GM12878 (cell line): ENCODE measurements at regions not wholly inside any gene's neighbourhood (a gene's known extent, or its start where the extent isn't known, plus 50 kb on each side); places are given as distances from the start of the nearest gene placed in this dataset.

Experiments used
- ATAC-seq: fragments of 200-7000 bp; cut with Tn5 transposase; 3 replicates; pipeline ENCODE4 v1.9.1; 2020; ENCODE audit warnings: mild to moderate bottlenecking, moderate library complexity
- BruUV-seq: library from RNA; stranded (reverse); fragments of 400-500 nt; replicated peaks from 2 replicates; lab custom pipeline; 2021; lab: Mats Ljungman, UMichigan
- CTCF ChIA-PET: fragments of 300-600 bp; sonication (Branson Sonifier 250); formaldehyde crosslinking; extraction: SDS; loops from one replicate; lab custom pipeline; 2021; ENCODE audit warnings: inconsistent platforms; lab: Yijun Ruan, JAX
- POLR2A ChIA-PET: fragments of 350-600 bp; formaldehyde crosslinking; extraction: SDS; loops from one replicate; lab custom pipeline; 2021; ENCODE audit warnings: inconsistent platforms; lab: Charles Lee
- RAD21 ChIA-PET: fragments of 300-600 bp; sonication (Branson Sonifier 250); formaldehyde crosslinking; loops from one replicate; lab custom pipeline; 2023; ENCODE audit warnings: antibody characterized with exemption; ENCODE audit not compliant: unreplicated experiment; lab: Charles Lee
- SMC1A ChIA-PET: fragments of 300-600 bp; sonication (Branson Sonifier 250); formaldehyde crosslinking; loops from one replicate; lab custom pipeline; 2023; ENCODE audit not compliant: unreplicated experiment, uncharacterized antibody; lab: Charles Lee
- DNase-seq: peaks from one replicate; pipeline ENCODE4 v3.0.0-alpha.2; 2011; ENCODE audit warnings: low read depth, low spot score
- FAIRE-seq: peaks from 3 replicates; lab custom pipeline; 2011; peaks lifted over from hg19 to GRCh38; lab: Jason Lieb, UNC
- H2AFZ ChIP-seq: 2 replicates; pipeline ENCODE4 v1.6.0; 2011; ENCODE audit warnings: low read depth, low read length, control low read depth; ENCODE audit not compliant: control insufficient read depth
- H3K27ac ChIP-seq: 2 replicates; pipeline ENCODE4 v1.5.1; 2011; ENCODE audit warnings: control low read depth; ENCODE audit not compliant: control insufficient read depth, insufficient read depth
- H3K27me3 ChIP-seq, 2 experiments: replicated peaks in 1 of 2; 2 replicates each; pipeline versions ENCODE4 v1.6.0 to v1.6.1; 2011; ENCODE audit warnings: low read length in 1 of 2; ENCODE audit not compliant: control insufficient read depth in 2 of 2, insufficient read depth in 2 of 2
- H3K36me3 ChIP-seq, 2 experiments: 2 replicates each; pipeline ENCODE4 v1.5.1; 2011; ENCODE audit warnings: low read length in 1 of 2; ENCODE audit not compliant: control insufficient read depth in 2 of 2, insufficient read depth in 2 of 2
- H3K4me1 ChIP-seq: 2 replicates; pipeline ENCODE4 v1.6.1; 2011; ENCODE audit warnings: mild to moderate bottlenecking, low read length, moderate library complexity, mixed read lengths; ENCODE audit not compliant: control insufficient read depth, insufficient read depth
- H3K4me2 ChIP-seq: 2 replicates; pipeline ENCODE4 v1.6.0; 2011; ENCODE audit warnings: control low read depth; ENCODE audit not compliant: control insufficient read depth, insufficient read depth
- H3K4me3 ChIP-seq: fragments of 200-600 bp; sonication (generic); 2 replicates; pipeline ENCODE4 v1.5.1; 2016
- H3K79me2 ChIP-seq: 2 replicates; pipeline ENCODE4 v1.6.0; 2011; ENCODE audit warnings: low read length; ENCODE audit not compliant: control insufficient read depth, insufficient read depth
- H3K9ac ChIP-seq: 2 replicates; pipeline ENCODE4 v1.8.0; 2011; ENCODE audit warnings: low read length, control low read depth, mixed read lengths; ENCODE audit not compliant: control insufficient read depth, insufficient read depth
- H3K9me3 ChIP-seq: replicated peaks from 3 replicates; pipeline ENCODE4 v1.5.1; 2011; ENCODE audit warnings: mild to moderate bottlenecking, low read length; ENCODE audit not compliant: control insufficient read depth, insufficient read depth
- H4K20me1 ChIP-seq: 2 replicates; pipeline ENCODE4 v1.6.0; 2011; ENCODE audit not compliant: control insufficient read depth, insufficient read depth
- BHLHE40 ChIP-seq, 2 experiments: fragments of 450-650 bp in 1 of 2; IDR thresholded peaks; 2 replicates each; pipeline ENCODE4 v1.6.1; 2011 to 2017; ENCODE audit warnings: low read depth in 2 of 2, borderline replicate concordance in 1 of 2, improper control_type of control experiment in 1 of 2, low read length in 1 of 2, mild to moderate bottlenecking in 1 of 2
- CEBPB ChIP-seq, 2 experiments: fragments of 150-350 bp in 1 of 2; IDR thresholded peaks; 2 replicates each; pipeline ENCODE4 v1.6.1; 2012 to 2014; ENCODE audit warnings: low read depth in 2 of 2, low read length in 2 of 2, borderline replicate concordance in 1 of 2, inconsistent platforms in 1 of 2
- CEBPZ ChIP-seq: fragments of 150-350 bp; IDR thresholded peaks from 2 replicates; pipeline ENCODE4 v1.6.1; 2016; ENCODE audit warnings: low read depth, low read length
- CREM ChIP-seq: IDR thresholded peaks from 2 replicates; pipeline ENCODE4 v1.6.1; 2014; ENCODE audit warnings: antibody characterized with exemption, low read depth
- FOXK2 ChIP-seq: fragments of 450-650 bp; IDR thresholded peaks from 2 replicates; pipeline ENCODE4 v1.6.1; 2017; ENCODE audit warnings: mild to moderate bottlenecking, moderate library complexity
- MYB ChIP-seq: fragments of 150-350 bp; IDR thresholded peaks from 2 replicates; pipeline ENCODE4 v1.6.1; 2014; ENCODE audit warnings: mild to moderate bottlenecking, low read depth, low read length, borderline replicate concordance
- PAX8 ChIP-seq: fragments of 450-650 bp; IDR thresholded peaks from 2 replicates; pipeline ENCODE4 v1.6.1; 2017; ENCODE audit warnings: mild to moderate bottlenecking, moderate library complexity
- PML ChIP-seq: IDR thresholded peaks from 2 replicates; pipeline ENCODE4 v1.6.1; 2012; ENCODE audit warnings: low read length, inconsistent platforms
- RAD21 ChIP-seq: IDR thresholded peaks from 2 replicates; pipeline ENCODE4 v1.6.1; 2011; ENCODE audit warnings: mild to moderate bottlenecking, low read depth, low read length, moderate library complexity; ENCODE audit not compliant: insufficient read depth
- SIN3A ChIP-seq: IDR thresholded peaks from 2 replicates; pipeline ENCODE4 v1.6.1; 2012; ENCODE audit warnings: low read depth, low read length, improper control_type of control experiment
- SIX5 ChIP-seq: IDR thresholded peaks from 2 replicates; pipeline ENCODE4 v1.6.1; 2011; ENCODE audit warnings: mild to moderate bottlenecking, low read depth, low read length, moderate library complexity; ENCODE audit not compliant: severe bottlenecking
- SMC3 ChIP-seq: IDR thresholded peaks from 2 replicates; pipeline ENCODE4 v1.6.1; 2011; ENCODE audit warnings: low read length, improper control_type of control experiment, borderline replicate concordance
- STAT1 ChIP-seq: fragments of 450-650 bp; conservative IDR thresholded peaks from 2 replicates; pipeline ENCODE4 v1.6.1; 2014; ENCODE audit warnings: antibody characterized with exemption, mild to moderate bottlenecking
- SUPT20H ChIP-seq: IDR thresholded peaks from 2 replicates; pipeline ENCODE4 v1.6.1; 2011; ENCODE audit warnings: low read depth, mild to moderate bottlenecking, low read length, moderate library complexity, borderline replicate concordance; ENCODE audit not compliant: control insufficient read depth
- ZNF622 ChIP-seq: fragments of 450-650 bp; IDR thresholded peaks from 2 replicates; pipeline ENCODE4 v1.6.1; 2017; ENCODE audit warnings: mild to moderate bottlenecking, inconsistent platforms
- ZZZ3 ChIP-seq: IDR thresholded peaks from 2 replicates; pipeline ENCODE4 v1.6.1; 2011; ENCODE audit warnings: low read depth; ENCODE audit not compliant: control insufficient read depth, insufficient read length
- in situ Hi-C: fragments of 300-500 bp; cut with MboI; formaldehyde crosslinking; loops from 9 replicates; pipeline ENCODE4 v1.14.3; 2018; ENCODE audit warnings: mixed read lengths
- intact Hi-C: fragments of 100-400 bp; cut with micrococcal nuclease; formaldehyde crosslinking; loops from one replicate; pipeline ENCODE4 v1.14.2; 2022; ENCODE audit not compliant: unreplicated experiment
- TF ChIP-seq, protein P1 (sequence below): fragments of 450-650 bp; IDR thresholded peaks from 2 replicates; pipeline ENCODE4 v1.6.1; 2017; ENCODE audit warnings: mild to moderate bottlenecking
- TF ChIP-seq, protein P2 (sequence below): fragments of 450-650 bp; IDR thresholded peaks from 2 replicates; pipeline ENCODE4 v1.6.1; 2014; ENCODE audit warnings: mild to moderate bottlenecking

GRCh38 chr9:85172001-85172978, 502.8 kb downstream of the NTRK2 start (continued):
- TF ChIP-seq RAD21 = no peak
- TF ChIP-seq SIN3A = no peak
- TF ChIP-seq ZNF622 = no peak
- TF ChIP-seq CEBPB (IDR thresholded peaks at IDR 0.05; ENCODE audit: borderline replicate concordance in 1 of 2, low read depth in 2 of 2, low read length in 2 of 2) = no peak
- no peak for TF ChIP-seq SUPT20H
- no peak for TF ChIP-seq FOXK2
- TF ChIP-seq, protein P1, sequence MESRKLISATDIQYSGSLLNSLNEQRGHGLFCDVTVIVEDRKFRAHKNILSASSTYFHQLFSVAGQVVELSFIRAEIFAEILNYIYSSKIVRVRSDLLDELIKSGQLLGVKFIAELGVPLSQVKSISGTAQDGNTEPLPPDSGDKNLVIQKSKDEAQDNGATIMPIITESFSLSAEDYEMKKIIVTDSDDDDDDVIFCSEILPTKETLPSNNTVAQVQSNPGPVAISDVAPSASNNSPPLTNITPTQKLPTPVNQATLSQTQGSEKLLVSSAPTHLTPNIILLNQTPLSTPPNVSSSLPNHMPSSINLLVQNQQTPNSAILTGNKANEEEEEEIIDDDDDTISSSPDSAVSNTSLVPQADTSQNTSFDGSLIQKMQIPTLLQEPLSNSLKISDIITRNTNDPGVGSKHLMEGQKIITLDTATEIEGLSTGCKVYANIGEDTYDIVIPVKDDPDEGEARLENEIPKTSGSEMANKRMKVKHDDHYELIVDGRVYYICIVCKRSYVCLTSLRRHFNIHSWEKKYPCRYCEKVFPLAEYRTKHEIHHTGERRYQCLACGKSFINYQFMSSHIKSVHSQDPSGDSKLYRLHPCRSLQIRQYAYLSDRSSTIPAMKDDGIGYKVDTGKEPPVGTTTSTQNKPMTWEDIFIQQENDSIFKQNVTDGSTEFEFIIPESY = no peak
- TF ChIP-seq PAX8 = no peak
- no peak for TF ChIP-seq CREM
- no peak for TF ChIP-seq PML
- no peak for TF ChIP-seq STAT1
- TF ChIP-seq, all 136 proteins: peak for 13

GRCh38 chr9:85171163-85171562, 501.6 kb downstream of the NTRK2 start:
- ATAC-seq = no peak
- ChIA-PET SMC1A (no interaction called here), CTCF (interaction anchor here (0.7 kb wide), 1 partner anchor 29 kb away, joined by 3 read pairs; no protein-coding TSS in a partner anchor), POLR2A (no interaction called here), RAD21 (no interaction called here)
- Histone ChIP-seq H4K20me1 (no peaks in the 10 kb centered on the region), H3K9me3 (no peaks in the 10 kb centered on the region; the same call in 2 of the 3 replicates), H3K27ac (no peak overlapping the region), H3K36me3 (no peaks in the 10 kb centered on the region), H3K9ac (no peak overlapping the region), H3K4me3 (no peak overlapping the region), H3K4me1 (no peaks in the 10 kb centered on the region), H2AFZ (no peak overlapping the region), H3K4me2 (no peak overlapping the region), H3K27me3 (no peaks in the 10 kb centered on the region), H3K79me2 (no peaks in the 10 kb centered on the region)
- BruUV-seq = no TSS peak
- no peak for DNase-seq
- in situ Hi-C loops = no loop called here
- no peak for FAIRE-seq
- intact Hi-C loops = no loop called here
- TF ChIP-seq SMC3 = no peak
- no peak for TF ChIP-seq CEBPZ
- TF ChIP-seq MYB = no peak
- TF ChIP-seq, protein P2, sequence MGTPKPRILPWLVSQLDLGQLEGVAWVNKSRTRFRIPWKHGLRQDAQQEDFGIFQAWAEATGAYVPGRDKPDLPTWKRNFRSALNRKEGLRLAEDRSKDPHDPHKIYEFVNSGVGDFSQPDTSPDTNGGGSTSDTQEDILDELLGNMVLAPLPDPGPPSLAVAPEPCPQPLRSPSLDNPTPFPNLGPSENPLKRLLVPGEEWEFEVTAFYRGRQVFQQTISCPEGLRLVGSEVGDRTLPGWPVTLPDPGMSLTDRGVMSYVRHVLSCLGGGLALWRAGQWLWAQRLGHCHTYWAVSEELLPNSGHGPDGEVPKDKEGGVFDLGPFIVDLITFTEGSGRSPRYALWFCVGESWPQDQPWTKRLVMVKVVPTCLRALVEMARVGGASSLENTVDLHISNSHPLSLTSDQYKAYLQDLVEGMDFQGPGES = no peak
- TF ChIP-seq ZZZ3 = no peak
- TF ChIP-seq BHLHE40 (IDR thresholded peaks at IDR 0.05; ENCODE audit: borderline replicate concordance in 1 of 2, low read depth in 2 of 2, low read length in 1 of 2) = no peak
- TF ChIP-seq SIX5 = no peak
